Cardiac muscle cell (in vitro differentiated cells and primary cell): ENCODE measurements at regions not wholly inside any gene's neighbourhood (a gene's known extent, or its start where the extent isn't known, plus 50 kb on each side); places are given as distances from the start of the nearest gene placed in this dataset.

ENCODE experiments used
- DNase-seq, 2 donors: peaks; one replicate each; pipeline versions ENCODE4 v3.0.0 to v3.0.0-alpha.2; 2010 to 2017; ENCODE audit warnings: low read depth in 1 of 2, low spot score in 1 of 2
- H3K27ac ChIP-seq: fragments of 200-600 bp; sonication (generic); 2 replicates; pipeline ENCODE4 v1.5.1; 2016
- H3K27me3 ChIP-seq: fragments of 200-600 bp; sonication (generic); 2 replicates; pipeline ENCODE4 v1.6.0; 2016; ENCODE audit warnings: control low read depth
- H3K36me3 ChIP-seq: fragments of 200-600 bp; sonication (generic); 2 replicates; pipeline ENCODE4 v1.5.1; 2016; ENCODE audit warnings: control low read depth
- H3K4me1 ChIP-seq: fragments of 200-600 bp; sonication (generic); 2 replicates; pipeline ENCODE4 v1.8.1; 2017; ENCODE audit warnings: low read depth, mild to moderate bottlenecking, mixed run types
- H3K4me3 ChIP-seq: fragments of 200-600 bp; sonication (generic); 2 replicates; pipeline ENCODE4 v1.5.1; 2016; ENCODE audit warnings: mild to moderate bottlenecking
- H3K9me3 ChIP-seq: fragments of 200-600 bp; sonication (generic); 2 replicates; pipeline ENCODE4 v1.5.1; 2017; ENCODE audit warnings: low read depth, mild to moderate bottlenecking, control low read depth
- TF ChIP-seq, protein P1 (sequence below): IDR thresholded peaks from 2 replicates; pipeline ENCODE4 v1.5.1; 2012; ENCODE audit warnings: low read depth, mild to moderate bottlenecking, low read length

- no peaks in the 10 kb centered on the region for H3K36me3 ChIP-seq
- TF ChIP-seq, protein P1, sequence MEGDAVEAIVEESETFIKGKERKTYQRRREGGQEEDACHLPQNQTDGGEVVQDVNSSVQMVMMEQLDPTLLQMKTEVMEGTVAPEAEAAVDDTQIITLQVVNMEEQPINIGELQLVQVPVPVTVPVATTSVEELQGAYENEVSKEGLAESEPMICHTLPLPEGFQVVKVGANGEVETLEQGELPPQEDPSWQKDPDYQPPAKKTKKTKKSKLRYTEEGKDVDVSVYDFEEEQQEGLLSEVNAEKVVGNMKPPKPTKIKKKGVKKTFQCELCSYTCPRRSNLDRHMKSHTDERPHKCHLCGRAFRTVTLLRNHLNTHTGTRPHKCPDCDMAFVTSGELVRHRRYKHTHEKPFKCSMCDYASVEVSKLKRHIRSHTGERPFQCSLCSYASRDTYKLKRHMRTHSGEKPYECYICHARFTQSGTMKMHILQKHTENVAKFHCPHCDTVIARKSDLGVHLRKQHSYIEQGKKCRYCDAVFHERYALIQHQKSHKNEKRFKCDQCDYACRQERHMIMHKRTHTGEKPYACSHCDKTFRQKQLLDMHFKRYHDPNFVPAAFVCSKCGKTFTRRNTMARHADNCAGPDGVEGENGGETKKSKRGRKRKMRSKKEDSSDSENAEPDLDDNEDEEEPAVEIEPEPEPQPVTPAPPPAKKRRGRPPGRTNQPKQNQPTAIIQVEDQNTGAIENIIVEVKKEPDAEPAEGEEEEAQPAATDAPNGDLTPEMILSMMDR: no peak
- no peak overlapping the region for H3K4me3 ChIP-seq
These were observed 102.8 kb downstream of the MYCN start for GRCh38 chr2:16043192-16043591.

GRCh38 chr2:16042201-16042700, 101.9 kb downstream of the MYCN start:
- TF ChIP-seq, protein P1: no peak

More at GRCh38 chr2:16043192-16043591, 102.8 kb downstream of the MYCN start:
- Histone ChIP-seq H3K27me3 (no peaks in the 10 kb centered on the region), H3K27ac (no peak overlapping the region), H3K4me1 (no peaks in the 10 kb centered on the region), H3K9me3 (no peaks in the 10 kb centered on the region)
- DNase-seq: no peak

DNA sequence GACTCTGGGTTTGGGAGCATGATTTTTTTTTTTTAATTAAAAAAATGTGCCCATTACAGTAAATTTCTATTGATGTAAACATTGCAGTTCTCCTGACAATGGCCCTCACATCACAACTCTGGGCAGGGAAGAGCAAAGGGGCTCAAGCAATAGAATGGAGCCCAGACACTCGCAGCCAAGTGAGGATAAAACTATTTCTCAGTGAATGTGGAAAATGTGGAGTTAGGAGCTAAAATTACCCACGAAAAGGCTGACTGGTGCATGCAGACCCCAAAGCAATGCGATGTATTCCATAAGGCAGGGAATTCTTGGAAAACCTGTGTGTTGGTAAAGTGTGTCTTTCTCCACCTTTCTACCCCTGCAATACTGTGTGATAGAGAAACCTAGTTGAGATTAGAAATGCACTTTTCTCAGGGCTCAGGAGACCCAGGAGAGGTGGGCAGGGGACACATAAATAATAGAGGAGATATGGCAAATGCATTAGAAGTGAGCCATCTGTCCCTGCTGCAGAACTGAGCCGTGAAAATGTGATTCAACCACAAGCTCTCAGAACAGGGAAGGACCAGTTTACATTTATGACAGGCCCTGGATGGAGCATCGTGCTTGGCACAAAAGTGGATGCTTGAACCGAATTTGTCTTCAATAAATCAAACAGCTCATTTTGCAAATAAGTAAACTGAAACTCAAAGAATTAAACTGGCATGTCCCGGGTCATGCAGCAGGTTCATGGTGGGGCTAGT, 100.1 kb downstream of the MYCN start:
- TF ChIP-seq, protein P1: no peak
- Histone ChIP-seq H3K4me1 (no peaks in the 10 kb centered on the region), H3K4me3 (no peak overlapping the region), H3K27me3 (no peaks in the 10 kb centered on the region), H3K9me3 (no peaks in the 10 kb centered on the region), H3K27ac (no peak overlapping the region), H3K36me3 (no peaks in the 10 kb centered on the region)
- no peak for DNase-seq

More at GRCh38 chr2:16042201-16042700, 101.9 kb downstream of the MYCN start:
- DNase-seq: no peak
- H3K4me3 ChIP-seq: no peak overlapping the region
- no peak overlapping the region for H3K27ac ChIP-seq
- H3K36me3 ChIP-seq: no peaks in the 10 kb centered on the region
- no peaks in the 10 kb centered on the region for H3K9me3 ChIP-seq
- no peaks in the 10 kb centered on the region for H3K27me3 ChIP-seq
- H3K4me1 ChIP-seq: no peaks in the 10 kb centered on the region

GRCh38 chr2:16039823-16040222, 99.5 kb downstream of the MYCN start:
- TF ChIP-seq, protein P1: no peak
- Histone ChIP-seq H3K36me3 (no peaks in the 10 kb centered on the region), H3K4me3 (no peak overlapping the region), H3K4me1 (no peaks in the 10 kb centered on the region), H3K27ac (no peak overlapping the region), H3K27me3 (no peaks in the 10 kb centered on the region), H3K9me3 (no peaks in the 10 kb centered on the region)
- DNase-seq: no peak

- Histone ChIP-seq H3K4me3 (no peak overlapping the region), H3K9me3 (no peaks in the 10 kb centered on the region), H3K27ac (no peak overlapping the region), H3K4me1 (no peaks in the 10 kb centered on the region), H3K36me3 (no peaks in the 10 kb centered on the region), H3K27me3 (no peaks in the 10 kb centered on the region)
- no peak for DNase-seq
- TF ChIP-seq, protein P1: no peak
These were observed 98.7 kb downstream of the MYCN start for GRCh38 chr2:16039055-16039454.
